Transverse colon (tissue), 4 donors: ENCODE measurements at regions not wholly inside any gene's neighbourhood (a gene's known extent, or its start where the extent isn't known, plus 50 kb on each side); places are given as distances from the start of the nearest gene placed in this dataset.

Source experiments
- DNase-seq: peaks from one replicate; pipeline ENCODE4 v3.0.0-alpha.2; 2019
- H3K27ac ChIP-seq, 4 donors: fragments of 200-600 bp; sonication (generic); 2 replicates each; pipeline ENCODE4 v1.5.1; 2016 to 2018; ENCODE audit warnings: inconsistent platforms in 4 of 4
- H3K27me3 ChIP-seq: fragments of 200-600 bp; sonication (generic); 2 replicates; pipeline ENCODE4 v1.5.1; 2017; ENCODE audit warnings: inconsistent platforms
- H3K36me3 ChIP-seq, 4 donors: fragments of 200-600 bp; sonication (generic); 2 replicates each; pipeline ENCODE4 v1.5.1; 2017 to 2019; ENCODE audit warnings: inconsistent platforms in 4 of 4
- H3K4me1 ChIP-seq, 4 donors: fragments of 200-600 bp; sonication (generic); 2 replicates each; pipeline ENCODE4 v1.5.1; 2017 to 2020; ENCODE audit warnings: inconsistent platforms in 4 of 4
- H3K4me3 ChIP-seq, 4 donors: fragments of 200-600 bp; sonication (generic); 1 replicate in 1 of 4; 2 replicates in 3 of 4; pipeline versions ENCODE4 v1.5.1 to v1.6.1; 2017 to 2019; ENCODE audit warnings: inconsistent platforms in 4 of 4
- H3K9me3 ChIP-seq, 2 donors: fragments of 200-600 bp; sonication (generic); 2 replicates each; pipeline ENCODE4 v1.5.1; 2017 to 2019; ENCODE audit warnings: inconsistent platforms in 2 of 2
- EP300 ChIP-seq: sonication (generic); formaldehyde crosslinking; IDR thresholded peaks from one replicate; pipeline ENCODE4 v1.6.1; 2017; ENCODE audit warnings: antibody characterized with exemption, low read depth
- POLR2A ChIP-seq: fragments of 450-650 bp; IDR thresholded peaks from one replicate; pipeline ENCODE4 v1.6.1; 2016; ENCODE audit warnings: antibody characterized with exemption, mild to moderate bottlenecking, moderate library complexity
- POLR2AphosphoS5 ChIP-seq, 3 donors: sonication (generic); formaldehyde crosslinking; IDR thresholded peaks; one replicate each; pipeline ENCODE4 v1.6.1; 2016; ENCODE audit warnings: antibody characterized with exemption in 3 of 3
- WGBS, 2 donors: methylation state at CpG; one replicate each; pipeline ENCODE4 v1.1.5; 2018; ENCODE audit warnings: low coverage in 1 of 2; 5-methylcytosine and 5-hydroxymethylcytosine counted together
- in situ Hi-C, 4 donors: fragments of 200-750 bp; cut with MboI; loops; one replicate each; pipeline versions ENCODE4 v1.15.0 to v1.15.1; 2017; ENCODE audit warnings: low sequenced_read_pairs in 3 of 4, low pct_ligation_motif_present in 1 of 4, low pct_unique_long_range_greater_than_20kb in 1 of 4
- intact Hi-C: fragments of 100-400 bp; cut with DNase I; formaldehyde crosslinking; loops from one replicate; pipeline ENCODE4 v1.15.1; 2023; ENCODE audit warnings: low total_unique reads
- TF ChIP-seq, protein P1 (sequence below), 5 experiments: fragments of 200-600 bp in 3 of 5; fragments of 450-650 bp in 2 of 5; sonication (generic) in 3 of 5; IDR thresholded peaks; 1 replicate in 2 of 5; 2 replicates in 3 of 5; pipeline ENCODE4 v1.5.1; 2016 to 2017; ENCODE audit warnings: antibody characterized with exemption in 5 of 5, inconsistent platforms in 3 of 5, mild to moderate bottlenecking in 2 of 5, moderate library complexity in 1 of 5

DNA sequence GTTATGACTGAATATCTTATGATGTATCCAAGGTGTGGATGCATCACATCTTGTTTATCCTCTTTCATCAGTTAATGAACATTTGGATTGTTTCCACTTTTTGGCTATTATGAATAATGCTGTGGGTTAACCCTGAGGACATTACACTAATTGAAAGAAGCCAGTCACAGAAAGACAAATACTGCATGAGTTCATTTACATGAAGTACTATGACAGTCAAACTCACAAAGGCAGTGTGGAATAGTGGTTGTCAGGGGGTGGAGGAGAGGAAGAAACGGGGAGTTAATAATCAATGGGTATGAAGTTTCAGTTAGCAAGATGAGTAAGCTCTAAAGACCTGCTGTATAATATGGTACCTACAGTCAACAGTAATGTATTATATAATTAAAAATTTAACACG, 409.4 kb upstream of the CTNND2 start:
- TF ChIP-seq EP300 = no peak
- TF ChIP-seq POLR2AphosphoS5 (IDR thresholded peaks at IDR 0.05) = no peak
- TF ChIP-seq POLR2A = no peak
- TF ChIP-seq, protein P1, sequence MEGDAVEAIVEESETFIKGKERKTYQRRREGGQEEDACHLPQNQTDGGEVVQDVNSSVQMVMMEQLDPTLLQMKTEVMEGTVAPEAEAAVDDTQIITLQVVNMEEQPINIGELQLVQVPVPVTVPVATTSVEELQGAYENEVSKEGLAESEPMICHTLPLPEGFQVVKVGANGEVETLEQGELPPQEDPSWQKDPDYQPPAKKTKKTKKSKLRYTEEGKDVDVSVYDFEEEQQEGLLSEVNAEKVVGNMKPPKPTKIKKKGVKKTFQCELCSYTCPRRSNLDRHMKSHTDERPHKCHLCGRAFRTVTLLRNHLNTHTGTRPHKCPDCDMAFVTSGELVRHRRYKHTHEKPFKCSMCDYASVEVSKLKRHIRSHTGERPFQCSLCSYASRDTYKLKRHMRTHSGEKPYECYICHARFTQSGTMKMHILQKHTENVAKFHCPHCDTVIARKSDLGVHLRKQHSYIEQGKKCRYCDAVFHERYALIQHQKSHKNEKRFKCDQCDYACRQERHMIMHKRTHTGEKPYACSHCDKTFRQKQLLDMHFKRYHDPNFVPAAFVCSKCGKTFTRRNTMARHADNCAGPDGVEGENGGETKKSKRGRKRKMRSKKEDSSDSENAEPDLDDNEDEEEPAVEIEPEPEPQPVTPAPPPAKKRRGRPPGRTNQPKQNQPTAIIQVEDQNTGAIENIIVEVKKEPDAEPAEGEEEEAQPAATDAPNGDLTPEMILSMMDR (IDR thresholded peaks at IDR 0.05) = no peak
- H3K9me3 ChIP-seq = no peaks in the 10 kb centered on the region
- intact Hi-C loops = no loop called here
- DNase-seq = no peak
- 80 to 85% methylated on average over 2 of the region's 2 CpGs for WGBS, 2 donors
- in situ Hi-C loops = no loop called here
- no peak overlapping the region for H3K4me3 ChIP-seq
- no peaks in the 10 kb centered on the region for H3K36me3 ChIP-seq
- H3K27ac ChIP-seq = no peak overlapping the region
- no peaks in the 10 kb centered on the region for H3K27me3 ChIP-seq
- no peaks in the 10 kb centered on the region for H3K4me1 ChIP-seq

DNA sequence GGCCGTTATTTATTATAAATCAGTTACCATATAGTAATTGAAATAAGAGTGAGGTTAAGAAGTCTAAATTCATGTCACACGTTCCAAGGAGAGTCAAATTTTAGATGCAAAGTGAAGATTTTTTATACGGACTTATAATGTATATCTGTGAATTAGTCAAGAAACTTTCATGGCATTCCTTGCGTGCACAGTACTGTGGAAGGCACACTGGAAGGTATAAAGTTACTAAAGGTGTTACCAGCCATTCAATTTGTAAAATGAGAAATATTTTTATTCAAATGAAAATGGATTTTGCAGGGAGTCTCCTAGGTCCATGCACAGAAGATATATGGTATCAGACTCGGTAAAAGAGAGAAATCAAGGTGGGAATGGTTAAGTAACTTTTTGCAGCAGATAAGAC, 408.1 kb upstream of the CTNND2 start:
- Histone ChIP-seq H3K36me3 (no peaks in the 10 kb centered on the region), H3K27ac (no peak overlapping the region), H3K9me3 (no peaks in the 10 kb centered on the region), H3K4me1 (no peaks in the 10 kb centered on the region), H3K4me3 (no peak overlapping the region), H3K27me3 (no peaks in the 10 kb centered on the region)
- no peak for DNase-seq
- TF ChIP-seq, protein P1 (IDR thresholded peaks at IDR 0.05) = no peak
- TF ChIP-seq POLR2A (no peak), POLR2AphosphoS5 (IDR thresholded peaks at IDR 0.05) (no peak)
- intact Hi-C loops (no loop called here), in situ Hi-C loops (no loop called here)
- 76 to 82% methylated on average over 5 of the region's 5 CpGs for WGBS, 2 donors

DNA sequence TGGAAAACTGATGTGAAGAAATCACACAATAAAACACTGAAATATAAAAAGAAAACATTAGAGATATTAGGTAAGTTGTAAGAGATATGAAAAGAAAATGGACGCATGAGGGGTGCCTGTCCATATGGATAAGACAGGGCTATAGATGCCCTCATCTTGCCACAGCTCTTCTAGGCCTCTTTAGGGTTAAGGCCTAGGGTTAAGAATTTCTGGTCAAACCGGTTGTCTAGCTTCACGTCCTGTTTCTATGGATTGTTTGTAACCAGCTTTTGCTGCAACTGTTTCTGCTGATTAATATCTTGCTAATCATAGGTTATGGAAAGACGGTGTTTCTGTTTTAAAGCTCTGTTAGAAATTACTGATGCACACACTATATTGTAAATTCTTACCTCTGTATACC, 389.9 kb upstream of the CTNND2 start:
- DNase-seq = no peak
- H3K27me3 ChIP-seq = no peaks in the 10 kb centered on the region
- no peak overlapping the region for H3K4me3 ChIP-seq
- TF ChIP-seq POLR2A (no peak), POLR2AphosphoS5 (IDR thresholded peaks at IDR 0.05) (no peak), EP300 (no peak)
- TF ChIP-seq, protein P1 (IDR thresholded peaks at IDR 0.05) = no peak
- H3K36me3 ChIP-seq = no peaks in the 10 kb centered on the region
- 72 to 74% methylated on average over 4 of the region's 4 CpGs for WGBS, 2 donors
- in situ Hi-C loops (no loop called here), intact Hi-C loops (no loop called here)
- no peaks in the 10 kb centered on the region for H3K9me3 ChIP-seq
- no peaks in the 10 kb centered on the region for H3K4me1 ChIP-seq
- H3K27ac ChIP-seq = no peak overlapping the region

DNA sequence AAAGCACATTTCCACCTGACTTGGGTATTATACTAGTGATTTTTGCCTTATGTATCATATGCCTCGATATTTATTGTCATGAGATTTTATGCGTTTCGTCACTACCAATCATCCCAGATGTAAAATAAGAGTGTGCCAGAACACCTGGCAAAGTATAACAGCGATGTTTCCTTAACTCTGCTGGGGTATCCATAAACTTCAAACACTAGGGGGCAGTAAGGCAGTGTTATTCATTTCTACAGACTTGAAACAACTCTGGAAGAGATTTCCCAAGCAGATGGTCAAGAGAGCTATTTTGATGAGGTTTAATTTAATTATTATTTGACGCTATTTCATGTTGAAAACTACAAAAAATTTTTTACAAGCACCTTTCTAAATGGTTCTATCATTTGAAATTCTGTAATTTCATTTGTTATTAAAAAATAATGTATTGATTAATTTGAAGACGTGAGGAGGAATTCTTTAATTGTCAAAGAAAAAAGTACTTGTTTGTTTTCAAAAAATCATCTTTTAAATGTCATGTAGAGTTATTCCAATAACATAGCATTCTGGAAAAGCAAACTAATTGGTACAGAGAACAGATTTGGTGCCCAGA, 388.5 kb upstream of the CTNND2 start:
- no peaks in the 10 kb centered on the region for H3K4me1 ChIP-seq
- WGBS, 2 donors = 34 to 37% methylated on average over 6 of the region's 6 CpGs
- no peaks in the 10 kb centered on the region for H3K9me3 ChIP-seq
- TF ChIP-seq, protein P1 (IDR thresholded peaks at IDR 0.05) = no peak
- TF ChIP-seq EP300 (no peak), POLR2AphosphoS5 (IDR thresholded peaks at IDR 0.05) (no peak), POLR2A (no peak)
- H3K36me3 ChIP-seq = no peaks in the 10 kb centered on the region
- intact Hi-C loops (no loop called here), in situ Hi-C loops (no loop called here)
- H3K27ac ChIP-seq = no peak overlapping the region
- no peak for DNase-seq
- H3K27me3 ChIP-seq = no peaks in the 10 kb centered on the region
- no peak overlapping the region for H3K4me3 ChIP-seq
